Stomach smooth muscle (tissue), 2 donors: ENCODE measurements at regions not wholly inside any gene's neighbourhood (a gene's known extent, or its start where the extent isn't known, plus 50 kb on each side); places are given as distances from the start of the nearest gene placed in this dataset.

ENCODE experiments used
- H3K27ac ChIP-seq: one replicate; pipeline ENCODE4 v1.7.0; 2013; ENCODE audit warnings: mild to moderate bottlenecking, low read length, inconsistent platforms
- H3K27me3 ChIP-seq, 2 donors: one replicate each; pipeline ENCODE4 v1.7.0; 2013; ENCODE audit warnings: low read length in 2 of 2; ENCODE audit not compliant: insufficient read depth in 2 of 2, control insufficient read depth in 1 of 2
- H3K36me3 ChIP-seq, 2 donors: one replicate each; pipeline ENCODE4 v1.7.0; 2013; ENCODE audit warnings: low read length in 2 of 2; ENCODE audit not compliant: control insufficient read depth in 2 of 2, insufficient read depth in 2 of 2
- H3K4me1 ChIP-seq: one replicate; pipeline ENCODE4 v1.7.0; 2013; ENCODE audit warnings: low read length; ENCODE audit not compliant: control insufficient read depth, insufficient read depth
- H3K4me3 ChIP-seq, 2 donors: one replicate each; pipeline ENCODE4 v1.7.0; 2013; ENCODE audit warnings: low read length in 2 of 2
- H3K9ac ChIP-seq, 2 donors: one replicate each; pipeline ENCODE4 v1.7.0; 2013; ENCODE audit warnings: low read length in 2 of 2, mild to moderate bottlenecking in 1 of 2
- H3K9me3 ChIP-seq, 2 donors: one replicate each; pipeline ENCODE4 v1.7.0; 2013; ENCODE audit warnings: low read length in 2 of 2; ENCODE audit not compliant: control insufficient read depth in 2 of 2
- donor health status: healthy.
- donor health status: Pancreatic carcinoma.

DNA sequence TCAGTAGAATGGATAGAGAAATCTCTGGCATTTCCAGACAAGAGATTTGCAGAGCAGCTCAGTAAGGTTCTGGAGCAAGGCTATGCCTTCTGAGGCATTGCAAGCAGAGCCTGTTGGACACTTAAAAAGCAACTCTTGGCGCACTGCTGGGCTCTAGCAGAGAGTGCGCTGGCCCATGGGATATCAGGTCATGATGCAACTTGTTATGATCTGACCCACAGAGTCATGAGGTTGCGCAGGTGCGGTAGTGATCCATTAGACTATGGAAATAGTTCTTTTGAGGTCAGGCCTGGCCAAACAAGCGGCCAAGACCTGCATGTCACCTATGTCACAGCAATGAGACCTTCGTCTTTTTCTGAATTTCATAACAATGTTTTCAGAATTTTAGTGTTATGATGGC, 168.6 kb downstream of the TMTC3 start:
- no peak overlapping the region for H3K27ac ChIP-seq
- H3K4me3 ChIP-seq: no peak overlapping the region
- no peaks in the 10 kb centered on the region for H3K4me1 ChIP-seq
- no peaks in the 10 kb centered on the region for H3K36me3 ChIP-seq
- H3K9me3 ChIP-seq: no peaks in the 10 kb centered on the region
- no peaks in the 10 kb centered on the region for H3K27me3 ChIP-seq
- no peak overlapping the region for H3K9ac ChIP-seq

- Histone ChIP-seq H3K27me3 (no peaks in the 10 kb centered on the region), H3K4me1 (no peaks in the 10 kb centered on the region), H3K9ac (no peak overlapping the region), H3K4me3 (no peak overlapping the region), H3K9me3 (no peaks in the 10 kb centered on the region), H3K27ac (no peak overlapping the region), H3K36me3 (no peaks in the 10 kb centered on the region)
Observed at GRCh38 chr12:88313554-88313953, 171.4 kb downstream of the TMTC3 start.

- Histone ChIP-seq H3K36me3 (no peaks in the 10 kb centered on the region), H3K9ac (no peak overlapping the region), H3K27me3 (no peaks in the 10 kb centered on the region)
Observed at GRCh38 chr12:88314706-88315105, 172.6 kb downstream of the TMTC3 start.

DNA sequence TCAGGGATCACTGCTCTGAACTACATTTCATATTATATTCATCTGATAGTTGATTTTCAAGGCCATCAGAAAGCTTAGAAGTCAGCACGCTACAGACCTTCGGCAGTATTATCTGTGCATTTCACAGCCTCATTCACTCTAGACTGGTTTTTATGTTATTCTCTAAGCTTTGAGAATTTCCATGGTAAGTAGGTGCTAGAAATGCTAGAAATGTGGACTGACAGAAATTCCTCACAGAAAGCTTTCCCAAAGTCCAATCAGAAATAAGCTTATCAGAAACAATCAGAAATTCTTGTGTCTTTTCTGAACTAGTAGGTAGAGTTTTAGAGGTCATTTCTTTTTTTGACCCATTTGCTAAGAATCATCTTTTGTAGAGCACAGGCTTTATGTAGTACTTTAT, 176.6 kb downstream of the TMTC3 start:
- Histone ChIP-seq H3K36me3 (no peaks in the 10 kb centered on the region), H3K4me3 (no peak overlapping the region), H3K27ac (no peak overlapping the region), H3K9me3 (no peaks in the 10 kb centered on the region), H3K27me3 (no peaks in the 10 kb centered on the region), H3K9ac (no peak overlapping the region), H3K4me1 (no peaks in the 10 kb centered on the region)

More at GRCh38 chr12:88314706-88315105, 172.6 kb downstream of the TMTC3 start:
- Histone ChIP-seq H3K4me3 (no peak overlapping the region), H3K9me3 (no peaks in the 10 kb centered on the region), H3K27ac (no peak overlapping the region), H3K4me1 (no peaks in the 10 kb centered on the region)

GRCh38 chr12:88325076-88325815, 183.1 kb downstream of the TMTC3 start:
- peaks cover 8% of the 10 kb centered on the region for H3K4me1 ChIP-seq
- no peak overlapping the region for H3K4me3 ChIP-seq
- peak overlapping the region; percentile 53 for H3K27ac ChIP-seq
- H3K9me3 ChIP-seq: no peaks in the 10 kb centered on the region
- no peak overlapping the region for H3K9ac ChIP-seq
- no peaks in the 10 kb centered on the region for H3K36me3 ChIP-seq
- H3K27me3 ChIP-seq: no peaks in the 10 kb centered on the region

DNA sequence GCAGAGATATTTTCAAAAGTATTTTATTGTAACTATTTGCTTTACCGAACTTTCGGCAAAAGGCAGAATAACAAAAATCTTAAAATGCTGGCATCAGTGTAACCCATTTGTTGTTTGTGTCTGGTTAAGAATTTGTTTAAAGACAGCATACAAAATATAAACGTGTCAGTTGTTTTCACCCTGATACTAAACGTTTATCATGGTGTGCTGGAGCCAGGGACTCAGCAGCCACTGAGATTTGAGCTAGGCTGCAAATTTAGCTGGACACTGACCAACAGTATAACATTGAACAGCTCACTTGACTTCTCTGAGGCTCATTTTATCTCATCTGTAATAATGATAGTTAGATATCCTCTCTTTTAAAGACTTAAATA, 183.7 kb downstream of the TMTC3 start:
- Histone ChIP-seq H3K36me3 (no peaks in the 10 kb centered on the region), H3K4me3 (no peak overlapping the region), H3K9me3 (no peaks in the 10 kb centered on the region), H3K27me3 (no peaks in the 10 kb centered on the region), H3K27ac (no peak overlapping the region), H3K4me1 (peaks cover 8% of the 10 kb centered on the region), H3K9ac (no peak overlapping the region)

- peaks cover 8% of the 10 kb centered on the region for H3K4me1 ChIP-seq
- no peaks in the 10 kb centered on the region for H3K9me3 ChIP-seq
- H3K4me3 ChIP-seq: no peak overlapping the region
- no peaks in the 10 kb centered on the region for H3K36me3 ChIP-seq
- H3K9ac ChIP-seq: no peak overlapping the region
- no peak overlapping the region for H3K27ac ChIP-seq
- H3K27me3 ChIP-seq: no peaks in the 10 kb centered on the region
Observed at GRCh38 chr12:88327276-88327675, 185.2 kb downstream of the TMTC3 start.

DNA sequence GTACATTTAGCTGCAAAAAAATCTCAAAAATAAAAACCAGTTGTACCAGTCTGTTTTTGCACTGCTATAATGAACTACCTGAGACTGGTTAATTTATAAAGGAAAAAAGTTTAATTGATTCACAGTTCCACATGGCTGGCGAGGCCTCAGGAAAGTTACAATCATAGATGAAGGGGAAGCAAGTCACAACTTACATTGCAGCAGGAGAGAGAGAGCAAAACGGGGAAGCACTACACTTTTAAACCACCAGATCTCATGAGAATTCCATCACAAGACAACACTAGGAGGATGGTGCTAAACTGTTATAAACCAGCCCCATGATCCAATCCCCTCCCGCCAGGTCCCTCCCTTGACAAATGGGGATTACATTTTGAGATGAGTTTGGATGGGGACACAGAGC, 186.0 kb downstream of the TMTC3 start:
- no peaks in the 10 kb centered on the region for H3K36me3 ChIP-seq
- no peaks in the 10 kb centered on the region for H3K27me3 ChIP-seq
- H3K9me3 ChIP-seq: no peaks in the 10 kb centered on the region
- no peak overlapping the region for H3K4me3 ChIP-seq
- H3K4me1 ChIP-seq: peaks cover 8% of the 10 kb centered on the region
- H3K27ac ChIP-seq: no peak overlapping the region
- no peak overlapping the region for H3K9ac ChIP-seq

- Histone ChIP-seq H3K9ac (no peak overlapping the region), H3K4me3 (no peak overlapping the region), H3K27ac (no peak overlapping the region), H3K36me3 (no peaks in the 10 kb centered on the region), H3K27me3 (no peaks in the 10 kb centered on the region), H3K9me3 (no peaks in the 10 kb centered on the region), H3K4me1 (peaks cover 6% of the 10 kb centered on the region)
Observed at GRCh38 chr12:88329833-88330232, 187.7 kb downstream of the TMTC3 start.

DNA sequence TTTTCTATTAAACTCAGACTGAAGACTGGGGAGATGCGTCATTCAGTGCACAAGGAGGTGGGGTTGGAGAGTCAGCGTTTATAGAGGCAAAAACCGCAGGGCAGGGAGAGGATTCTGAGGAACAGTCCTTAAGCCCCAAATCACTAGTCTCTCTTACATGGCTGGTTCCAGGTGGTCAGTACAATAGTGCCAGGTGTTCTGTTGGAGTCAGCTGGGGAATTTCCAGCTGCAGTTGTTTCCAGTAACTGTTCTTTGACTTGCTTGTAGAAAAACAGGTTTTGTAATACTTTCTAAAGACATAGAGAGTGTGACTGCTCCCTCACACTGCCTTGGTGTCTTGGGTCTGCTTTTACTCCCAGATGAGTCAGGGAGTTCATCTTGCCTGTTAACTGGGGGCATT, 192.2 kb downstream of the TMTC3 start:
- H3K9ac ChIP-seq: no peak overlapping the region
- no peaks in the 10 kb centered on the region for H3K36me3 ChIP-seq
- H3K4me1 ChIP-seq: no peaks in the 10 kb centered on the region
- no peaks in the 10 kb centered on the region for H3K27me3 ChIP-seq
- H3K27ac ChIP-seq: no peak overlapping the region
- H3K9me3 ChIP-seq: no peaks in the 10 kb centered on the region
- no peak overlapping the region for H3K4me3 ChIP-seq

- Histone ChIP-seq H3K36me3 (no peaks in the 10 kb centered on the region), H3K27me3 (no peaks in the 10 kb centered on the region), H3K9ac (no peak overlapping the region), H3K4me3 (no peak overlapping the region), H3K9me3 (no peaks in the 10 kb centered on the region), H3K27ac (no peak overlapping the region), H3K4me1 (no peaks in the 10 kb centered on the region)
Observed at GRCh38 chr12:88336076-88336739, 194.1 kb downstream of the TMTC3 start.
